ENCODE measurements at regions not wholly inside any gene's neighbourhood (a gene's known extent, or its start where the extent isn't known, plus 50 kb on each side); places are given as distances from the start of the nearest gene placed in this dataset.

GRCh38 chr4:110343534-110343933, 132.4 kb upstream of the ENPEP start:
- no peak for TF ChIP-seq ZFX (IDR thresholded peaks at IDR 0.05; ENCODE audit: borderline replicate concordance)
- TF ChIP-seq CTCF (IDR thresholded peaks at IDR 0.05), result no peak

All from 22Rv1 (cell line).